Caco-2 (cell line): ENCODE measurements at regions not wholly inside any gene's neighbourhood (a gene's known extent, or its start where the extent isn't known, plus 50 kb on each side); places are given as distances from the start of the nearest gene placed in this dataset.

Source experiments
- BruUV-seq: library from RNA; stranded (reverse); fragments of 400-500 nt; replicated peaks from 2 replicates; lab custom pipeline; 2021; lab: Mats Ljungman, UMichigan
- CTCF ChIA-PET: fragments of 300-600 bp; sonication (Branson Sonifier 250); formaldehyde crosslinking; loops from one replicate; lab custom pipeline; 2022; ENCODE audit warnings: antibody characterized with exemption; lab: Charles Lee
- POLR2A ChIA-PET: fragments of 300-600 bp; sonication (Branson Sonifier 250); formaldehyde crosslinking; loops from one replicate; lab custom pipeline; 2022; ENCODE audit warnings: antibody characterized with exemption; lab: Charles Lee
- DNase-seq, 2 experiments: peaks; one replicate each; pipeline versions ENCODE4 v3.0.0 to v3.0.0-alpha.2; 2020 to 2022
- H3K27me3 ChIP-seq: replicated peaks from 2 replicates; pipeline ENCODE4 v1.6.0; 2011; ENCODE audit warnings: low read length; ENCODE audit not compliant: control insufficient read depth, insufficient read depth
- H3K36me3 ChIP-seq: 2 replicates; pipeline ENCODE4 v1.5.1; 2011; ENCODE audit warnings: low read length; ENCODE audit not compliant: control insufficient read depth, insufficient read depth
- H3K4me1 ChIP-seq: fragments of 250-450 bp; sonication (Bioruptor Pico); 2 replicates; pipeline ENCODE4 v1.5.1; 2020; ENCODE audit warnings: mild to moderate bottlenecking
- H3K4me3 ChIP-seq: 2 replicates; pipeline ENCODE4 v1.5.1; 2011; ENCODE audit warnings: low read depth, mild to moderate bottlenecking, control low read depth, low read length
- H3K9me3 ChIP-seq: fragments of 250-450 bp; sonication (Bioruptor Pico); 2 replicates; pipeline ENCODE4 v1.5.1; 2020; ENCODE audit warnings: mild to moderate bottlenecking, moderate library complexity
- H3K27ac Mint-ChIP-seq: one replicate; pipeline ENCODE4 v1.8.0; 2022; ENCODE audit warnings: mixed read lengths; ENCODE audit not compliant: unreplicated experiment
- H3K27me3 Mint-ChIP-seq: one replicate; pipeline ENCODE4 v1.8.0; 2022; ENCODE audit warnings: mixed read lengths; ENCODE audit not compliant: insufficient read depth, unreplicated experiment
- H3K36me3 Mint-ChIP-seq: one replicate; pipeline ENCODE4 v1.8.0; 2022; ENCODE audit warnings: mild to moderate bottlenecking, mixed read lengths; ENCODE audit not compliant: insufficient read depth, unreplicated experiment
- H3K4me1 Mint-ChIP-seq: one replicate; pipeline ENCODE4 v1.8.0; 2022; ENCODE audit warnings: low read depth, mixed read lengths; ENCODE audit not compliant: unreplicated experiment
- H3K4me3 Mint-ChIP-seq: one replicate; pipeline ENCODE4 v1.8.0; 2022; ENCODE audit warnings: mild to moderate bottlenecking, moderate library complexity, mixed read lengths; ENCODE audit not compliant: unreplicated experiment
- H3K9me3 Mint-ChIP-seq: one replicate; pipeline ENCODE4 v1.8.0; 2022; ENCODE audit warnings: mixed read lengths; ENCODE audit not compliant: unreplicated experiment
- intact Hi-C: fragments of 100-400 bp; cut with micrococcal nuclease; formaldehyde crosslinking; loops from one replicate; pipeline ENCODE4 v1.10.0; 2022; ENCODE audit not compliant: unreplicated experiment
- TF ChIP-seq, protein P1 (sequence below), 2 experiments: fragments of 200-600 bp in 1 of 2; IDR thresholded peaks; 1 replicate in 1 of 2; 2 replicates in 1 of 2; pipeline versions ENCODE4 v1.5.1 to v1.8.0; 2011 to 2022; ENCODE audit warnings: antibody characterized with exemption in 1 of 2, control low read depth in 1 of 2, inconsistent platforms in 1 of 2, low read depth in 1 of 2, low read length in 1 of 2, mild to moderate bottlenecking in 1 of 2, moderate library complexity in 1 of 2; ENCODE audit not compliant: insufficient read depth in 1 of 2, severe bottlenecking in 1 of 2, unreplicated experiment in 1 of 2

DNA sequence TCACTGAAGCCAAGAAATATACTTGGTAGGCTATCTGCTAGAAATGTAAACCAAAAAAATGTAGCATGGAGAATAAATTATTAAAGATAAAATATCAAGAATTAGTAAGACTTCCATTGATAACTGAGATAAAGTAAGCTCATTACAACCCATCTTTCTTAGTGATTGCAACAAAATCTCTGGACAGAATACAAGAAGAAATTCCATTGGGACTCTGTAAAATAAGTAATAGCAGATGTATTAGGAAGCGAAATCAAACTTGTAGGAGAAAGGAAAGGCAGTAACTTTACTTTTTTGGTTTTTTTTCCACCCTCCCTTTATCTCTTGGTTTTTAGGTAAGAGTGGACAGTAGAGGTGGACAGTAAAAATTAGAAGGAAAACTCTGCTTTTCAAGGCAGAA lies 605.7 kb downstream of the DACH1 start:
- no peak overlapping the region for H3K4me3 ChIP-seq
- ChIA-PET POLR2A (no interaction called here), CTCF (no interaction called here)
- BruUV-seq, result no TSS peak
- intact Hi-C loops, result no loop called here
- no peak overlapping the region for H3K27ac Mint-ChIP-seq
- no peak overlapping the region for H3K4me3 Mint-ChIP-seq
- H3K9me3 Mint-ChIP-seq, result no peaks in the 10 kb centered on the region
- no peaks in the 10 kb centered on the region for H3K36me3 Mint-ChIP-seq
- H3K9me3 ChIP-seq, result no peaks in the 10 kb centered on the region
- no peaks in the 10 kb centered on the region for H3K27me3 ChIP-seq
- TF ChIP-seq, protein P1, sequence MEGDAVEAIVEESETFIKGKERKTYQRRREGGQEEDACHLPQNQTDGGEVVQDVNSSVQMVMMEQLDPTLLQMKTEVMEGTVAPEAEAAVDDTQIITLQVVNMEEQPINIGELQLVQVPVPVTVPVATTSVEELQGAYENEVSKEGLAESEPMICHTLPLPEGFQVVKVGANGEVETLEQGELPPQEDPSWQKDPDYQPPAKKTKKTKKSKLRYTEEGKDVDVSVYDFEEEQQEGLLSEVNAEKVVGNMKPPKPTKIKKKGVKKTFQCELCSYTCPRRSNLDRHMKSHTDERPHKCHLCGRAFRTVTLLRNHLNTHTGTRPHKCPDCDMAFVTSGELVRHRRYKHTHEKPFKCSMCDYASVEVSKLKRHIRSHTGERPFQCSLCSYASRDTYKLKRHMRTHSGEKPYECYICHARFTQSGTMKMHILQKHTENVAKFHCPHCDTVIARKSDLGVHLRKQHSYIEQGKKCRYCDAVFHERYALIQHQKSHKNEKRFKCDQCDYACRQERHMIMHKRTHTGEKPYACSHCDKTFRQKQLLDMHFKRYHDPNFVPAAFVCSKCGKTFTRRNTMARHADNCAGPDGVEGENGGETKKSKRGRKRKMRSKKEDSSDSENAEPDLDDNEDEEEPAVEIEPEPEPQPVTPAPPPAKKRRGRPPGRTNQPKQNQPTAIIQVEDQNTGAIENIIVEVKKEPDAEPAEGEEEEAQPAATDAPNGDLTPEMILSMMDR (IDR thresholded peaks at IDR 0.05; ENCODE audit: insufficient read depth in 1 of 2, low read depth in 1 of 2, low read length in 1 of 2, severe bottlenecking in 1 of 2, unreplicated experiment in 1 of 2), result no peak
- no peaks in the 10 kb centered on the region for H3K36me3 ChIP-seq
- H3K4me1 Mint-ChIP-seq, result no peaks in the 10 kb centered on the region
- DNase-seq, result no peak
- H3K4me1 ChIP-seq, result no peaks in the 10 kb centered on the region
- H3K27me3 Mint-ChIP-seq, result peaks cover 3% of the 10 kb centered on the region

DNA sequence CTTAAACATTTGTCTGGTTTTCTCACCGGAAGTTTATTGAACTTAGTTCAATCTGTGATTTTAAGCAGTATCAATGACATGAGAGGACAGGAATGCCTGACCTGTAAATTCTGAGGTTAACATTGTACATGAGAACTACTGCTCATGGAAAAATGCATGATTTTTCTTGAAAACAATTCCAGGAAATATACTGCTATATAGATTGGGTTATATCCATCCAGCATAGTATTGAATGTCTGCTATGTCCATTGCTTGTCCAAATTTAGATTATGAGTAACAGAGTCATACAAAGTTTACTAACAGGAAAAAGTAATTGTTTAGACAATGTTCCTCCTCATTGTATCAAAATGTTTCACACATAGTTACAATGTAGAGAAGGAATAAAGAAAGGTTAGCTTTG lies 606.8 kb downstream of the DACH1 start:
- Histone ChIP-seq H3K27me3 (no peaks in the 10 kb centered on the region), H3K9me3 (no peaks in the 10 kb centered on the region), H3K4me3 (no peak overlapping the region), H3K36me3 (no peaks in the 10 kb centered on the region), H3K4me1 (no peaks in the 10 kb centered on the region)
- H3K36me3 Mint-ChIP-seq, result no peaks in the 10 kb centered on the region
- ChIA-PET POLR2A (no interaction called here), CTCF (no interaction called here)
- H3K9me3 Mint-ChIP-seq, result no peaks in the 10 kb centered on the region
- intact Hi-C loops, result no loop called here
- TF ChIP-seq, protein P1 (IDR thresholded peaks at IDR 0.05; ENCODE audit: insufficient read depth in 1 of 2, low read depth in 1 of 2, low read length in 1 of 2, severe bottlenecking in 1 of 2, unreplicated experiment in 1 of 2), result no peak
- H3K4me1 Mint-ChIP-seq, result no peaks in the 10 kb centered on the region
- H3K27ac Mint-ChIP-seq, result no peak overlapping the region
- no peak overlapping the region for H3K4me3 Mint-ChIP-seq
- H3K27me3 Mint-ChIP-seq, result peaks cover 3% of the 10 kb centered on the region
- BruUV-seq, result no TSS peak
- no peak for DNase-seq

DNA sequence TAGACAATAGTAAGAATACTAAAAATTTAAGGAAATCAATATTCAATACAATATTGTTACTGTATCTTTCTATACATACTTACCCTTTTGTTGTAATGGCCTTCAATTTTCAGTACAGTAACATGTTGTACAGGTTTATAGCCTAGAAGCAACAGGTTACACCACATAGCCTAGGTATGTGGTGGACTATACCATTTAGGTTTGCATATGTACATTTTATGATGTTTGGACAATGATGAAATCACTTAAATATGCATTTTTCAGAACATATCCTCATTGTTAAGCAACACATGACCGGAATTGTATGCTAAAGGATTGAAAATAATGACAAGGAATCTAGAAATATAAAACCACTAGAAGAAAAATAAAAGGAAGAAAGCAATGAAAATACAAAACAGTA lies 611.4 kb downstream of the DACH1 start:
- H3K9me3 ChIP-seq, result no peaks in the 10 kb centered on the region
- H3K27ac Mint-ChIP-seq, result no peak overlapping the region
- H3K27me3 Mint-ChIP-seq, result peaks cover 3% of the 10 kb centered on the region
- POLR2A ChIA-PET, result interaction anchor here (0.6 kb wide), 1 partner anchor 373 kb away, joined by 5 read pairs; no protein-coding TSS in a partner anchor
- DNase-seq, result peak in 1 of 2 experiments; percentile 8
- TF ChIP-seq, protein P1 (IDR thresholded peaks at IDR 0.05; ENCODE audit: insufficient read depth in 1 of 2, low read depth in 1 of 2, low read length in 1 of 2, severe bottlenecking in 1 of 2, unreplicated experiment in 1 of 2), result no peak
- H3K4me3 Mint-ChIP-seq, result no peak overlapping the region
- H3K27me3 ChIP-seq, result no peaks in the 10 kb centered on the region
- no TSS peak for BruUV-seq
- intact Hi-C loops, result no loop called here
- no peaks in the 10 kb centered on the region for H3K4me1 ChIP-seq
- no peaks in the 10 kb centered on the region for H3K4me1 Mint-ChIP-seq
- no peak overlapping the region for H3K4me3 ChIP-seq
- H3K36me3 Mint-ChIP-seq, result no peaks in the 10 kb centered on the region
- CTCF ChIA-PET, result no interaction called here
- no peaks in the 10 kb centered on the region for H3K9me3 Mint-ChIP-seq
- H3K36me3 ChIP-seq, result no peaks in the 10 kb centered on the region
